CD4-positive, alpha-beta memory T cell (primary cell): ENCODE measurements at regions not wholly inside any gene's neighbourhood (a gene's known extent, or its start where the extent isn't known, plus 50 kb on each side); places are given as distances from the start of the nearest gene placed in this dataset.

Experiments
- CTCF ChIA-PET: fragments of 350-600 bp; sonication (Branson Sonifier 250); formaldehyde crosslinking; loops from one replicate; lab custom pipeline; 2021; ENCODE audit warnings: inconsistent platforms; ENCODE audit not compliant: partially characterized antibody; lab: Charles Lee
- POLR2A ChIA-PET: fragments of 350-600 bp; sonication (Branson Sonifier 250); formaldehyde crosslinking; loops from one replicate; lab custom pipeline; 2021; ENCODE audit not compliant: partially characterized antibody; lab: Charles Lee
- DNase-seq, 5 donors: peaks; one replicate each; pipeline versions ENCODE4 v3.0.0 to v3.0.0-alpha.2; 2020 to 2022; ENCODE audit warnings: mixed read lengths in 1 of 5
- H3K27ac ChIP-seq: one replicate; pipeline ENCODE4 v1.7.0; 2013; ENCODE audit warnings: low read depth, low read length
- H3K27me3 ChIP-seq: 2 replicates; pipeline ENCODE4 v1.7.0; 2013; ENCODE audit warnings: mild to moderate bottlenecking, low read length, moderate library complexity; ENCODE audit not compliant: insufficient read depth
- H3K36me3 ChIP-seq: 2 replicates; pipeline ENCODE4 v1.7.0; 2013; ENCODE audit warnings: mild to moderate bottlenecking, low read length, moderate library complexity; ENCODE audit not compliant: insufficient read depth
- H3K4me1 ChIP-seq: 2 replicates; pipeline ENCODE4 v1.7.0; 2013; ENCODE audit warnings: mild to moderate bottlenecking, low read length, moderate library complexity; ENCODE audit not compliant: insufficient read depth
- H3K4me3 ChIP-seq, 2 donors: one replicate each; pipeline ENCODE4 v1.7.0; 2013; ENCODE audit warnings: low read length in 2 of 2, mild to moderate bottlenecking in 1 of 2
- H3K9me3 ChIP-seq, 2 donors: one replicate each; pipeline ENCODE4 v1.7.0; 2013; ENCODE audit warnings: low read length in 2 of 2, control low read depth in 1 of 2; ENCODE audit not compliant: control insufficient read depth in 1 of 2
- H3K27ac Mint-ChIP-seq, 7 donors: one replicate each; pipeline ENCODE4 v1.8.0; 2020 to 2021; ENCODE audit warnings: mixed read lengths in 7 of 7, mild to moderate bottlenecking in 6 of 7, inconsistent platforms in 3 of 7, moderate library complexity in 3 of 7
- H3K27me3 Mint-ChIP-seq, 2 donors: one replicate each; pipeline ENCODE4 v1.8.0; 2020 to 2021; ENCODE audit warnings: mixed read lengths in 2 of 2
- H3K36me3 Mint-ChIP-seq, 2 donors: one replicate each; pipeline ENCODE4 v1.8.0; 2020 to 2021; ENCODE audit warnings: mixed read lengths in 2 of 2, inconsistent platforms in 1 of 2, mild to moderate bottlenecking in 1 of 2
- H3K4me1 Mint-ChIP-seq, 4 donors: one replicate each; pipeline ENCODE4 v1.8.0; 2020 to 2021; ENCODE audit warnings: mixed read lengths in 4 of 4, mild to moderate bottlenecking in 1 of 4
- H3K4me3 Mint-ChIP-seq, 8 donors: one replicate each; pipeline ENCODE4 v1.8.0; 2020 to 2021; ENCODE audit warnings: mixed read lengths in 8 of 8, mild to moderate bottlenecking in 7 of 8, moderate library complexity in 6 of 8, inconsistent platforms in 3 of 8
- H3K9me3 Mint-ChIP-seq, 8 donors: one replicate each; pipeline ENCODE4 v1.8.0; 2020 to 2021; ENCODE audit warnings: mixed read lengths in 8 of 8, mild to moderate bottlenecking in 5 of 8, inconsistent platforms in 3 of 8, moderate library complexity in 1 of 8
- intact Hi-C: fragments of 100-400 bp; cut with micrococcal nuclease; formaldehyde crosslinking; loops from one replicate; pipeline ENCODE4 v1.15.1; 2023

DNA sequence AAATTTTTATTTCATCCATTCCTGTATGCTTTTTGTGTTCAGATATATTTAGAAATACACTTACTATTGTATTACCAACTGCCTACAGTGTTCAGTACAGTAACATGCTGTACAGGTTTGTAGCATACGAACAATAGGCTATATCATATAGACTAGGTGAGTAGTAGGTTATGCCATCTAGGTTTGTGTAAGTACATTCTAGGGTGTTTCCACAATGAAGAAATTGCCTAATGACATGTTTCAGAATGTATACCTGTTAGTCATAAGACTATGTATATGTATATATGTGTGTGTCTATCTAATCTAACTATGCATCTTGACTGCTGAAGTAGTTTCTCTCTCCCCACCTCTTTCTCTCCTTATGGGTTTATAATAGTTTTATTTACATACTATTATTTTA lies 51.5 kb upstream of the BTC start:
- Mint-ChIP-seq H3K27me3 (peaks cover 0 to 2% of the 10 kb centered on the region in 2 donors), H3K9me3 (peaks cover 0 to 9% (median 0%) of the 10 kb centered on the region in 8 donors), H3K4me1 (no peaks in the 10 kb centered on the region), H3K36me3 (no peaks in the 10 kb centered on the region), H3K4me3 (no peak overlapping the region), H3K27ac (no peak overlapping the region)
- no peaks in the 10 kb centered on the region for H3K4me1 ChIP-seq
- CTCF ChIA-PET = no interaction called here
- no peaks in the 10 kb centered on the region for H3K27me3 ChIP-seq
- POLR2A ChIA-PET = no interaction called here
- no peak overlapping the region for H3K27ac ChIP-seq
- no peak overlapping the region for H3K4me3 ChIP-seq
- no peaks in the 10 kb centered on the region for H3K36me3 ChIP-seq
- intact Hi-C loops = no loop called here
- DNase-seq = no peak
- no peaks in the 10 kb centered on the region for H3K9me3 ChIP-seq
